ENCODE measurements at regions not wholly inside any gene's neighbourhood (a gene's known extent, or its start where the extent isn't known, plus 50 kb on each side); places are given as distances from the start of the nearest gene placed in this dataset.
"Not testable (repeated sequence)": the region's sequence is repeated elsewhere in the genome, so short reads cannot be mapped to it uniquely, and the experiment has no call there.

GRCh38 chr4:94152466-94152865, 55.2 kb upstream of the SMARCAD1 start:
- Histone ChIP-seq H3K27ac (no peak overlapping the region), H3K36me3 (ENCODE audit: control insufficient read depth, insufficient read depth, low read length) (no peaks in the 10 kb centered on the region), H3K79me2 (no peaks in the 10 kb centered on the region), H3K4me3 (ENCODE audit: low read depth, low read length) (no peak overlapping the region), H3K9me3 (ENCODE audit: control insufficient read depth, low read length) (no peaks in the 10 kb centered on the region), H3K4me2 (ENCODE audit: low read length) (no peak overlapping the region), H3K9ac (no peak overlapping the region), H2AFZ (no peak overlapping the region), H3K27me3 (ENCODE audit: control insufficient read depth, insufficient read depth, low read length) (no peaks in the 10 kb centered on the region), H3K4me1 (no peaks in the 10 kb centered on the region)
- no peak for TF ChIP-seq CTCF (IDR thresholded peaks at IDR 0.05)

- not testable (repeated sequence) for H3K27me3 ChIP-seq (ENCODE audit: control insufficient read depth, insufficient read depth, low read length); H3K79me2 ChIP-seq; H3K4me3 ChIP-seq (ENCODE audit: low read depth, low read length); H3K36me3 ChIP-seq (ENCODE audit: control insufficient read depth, insufficient read depth, low read length); H3K4me1 ChIP-seq; H3K4me2 ChIP-seq (ENCODE audit: low read length); H3K9me3 ChIP-seq (ENCODE audit: control insufficient read depth, low read length); H2AFZ ChIP-seq; H3K27ac ChIP-seq; H3K9ac ChIP-seq
Observed at GRCh38 chr4:94155404-94155803, 52.3 kb upstream of the SMARCAD1 start.

- Histone ChIP-seq H3K4me1 (no peaks in the 10 kb centered on the region), H3K27me3 (ENCODE audit: control insufficient read depth, insufficient read depth, low read length) (no peaks in the 10 kb centered on the region), H3K79me2 (no peaks in the 10 kb centered on the region), H3K4me3 (ENCODE audit: low read depth, low read length) (no peak overlapping the region), H3K9ac (no peak overlapping the region), H2AFZ (no peak overlapping the region), H3K9me3 (ENCODE audit: control insufficient read depth, low read length) (no peaks in the 10 kb centered on the region), H3K27ac (no peak overlapping the region), H3K4me2 (ENCODE audit: low read length) (no peak overlapping the region), H3K36me3 (ENCODE audit: control insufficient read depth, insufficient read depth, low read length) (no peaks in the 10 kb centered on the region)
- TF ChIP-seq CTCF (IDR thresholded peaks at IDR 0.05): no peak
Observed at GRCh38 chr4:94156826-94157225, 50.8 kb upstream of the SMARCAD1 start.

Measured in parathyroid adenoma (tissue), 2 donors.